ENCODE measurements at regions not wholly inside any gene's neighbourhood (a gene's known extent, or its start where the extent isn't known, plus 50 kb on each side); places are given as distances from the start of the nearest gene placed in this dataset.

GRCh38 chr3:105232553-105232952 is 134.2 kb upstream of the ALCAM start:
- no peak for TF ChIP-seq YY1 (IDR thresholded peaks at IDR 0.05; ENCODE audit: insufficient read depth, insufficient read length)
- no peak for TF ChIP-seq SUZ12 (IDR thresholded peaks at IDR 0.05; ENCODE audit: extremely low read depth, insufficient read depth, insufficient read length)
- TF ChIP-seq ZNF274 (IDR thresholded peaks at IDR 0.05; ENCODE audit: low read depth, low read length): no peak
